IMR-90 (cell line): ENCODE measurements at regions not wholly inside any gene's neighbourhood (a gene's known extent, or its start where the extent isn't known, plus 50 kb on each side); places are given as distances from the start of the nearest gene placed in this dataset.

Experiments
- ATAC-seq: fragments of 200-7000 bp; cut with Tn5 transposase; 2 replicates; pipeline ENCODE4 v1.9.1; 2020; ENCODE audit warnings: low read depth, mild to moderate bottlenecking, moderate library complexity
- BruUV-seq: library from RNA; stranded (reverse); fragments of 400-500 nt; replicated peaks from 2 replicates; lab custom pipeline; 2021; lab: Mats Ljungman, UMichigan
- CTCF ChIA-PET: fragments of 300-600 bp; formaldehyde crosslinking; extraction: SDS; loops from one replicate; lab custom pipeline; 2021; ENCODE audit warnings: antibody characterized with exemption; lab: Yijun Ruan, JAX
- POLR2A ChIA-PET: fragments of 300-600 bp; sonication (Branson Sonifier 250); formaldehyde crosslinking; loops from one replicate; lab custom pipeline; 2022; ENCODE audit warnings: antibody characterized with exemption; ENCODE audit not compliant: unreplicated experiment; lab: Charles Lee
- DNase-seq: peaks from one replicate; pipeline ENCODE4 v3.0.0; 2013
- H2AFZ ChIP-seq: replicated peaks from 2 replicates; pipeline ENCODE3; 2013; ENCODE audit warnings: low read length, mild to moderate bottlenecking; ENCODE audit not compliant: poor library complexity
- H2AK5ac ChIP-seq: 2 replicates; pipeline ENCODE4 v1.6.1; 2013; ENCODE audit warnings: low read depth, low read length, inconsistent platforms
- H2AK9ac ChIP-seq: replicated peaks from 2 replicates; pipeline ENCODE3; 2013; ENCODE audit warnings: mild to moderate bottlenecking, low read depth, low read length, moderate library complexity; ENCODE audit not compliant: poor library complexity
- H2BK120ac ChIP-seq: 2 replicates; pipeline ENCODE4 v1.6.1; 2013; ENCODE audit warnings: low read depth, low read length, inconsistent platforms
- H2BK15ac ChIP-seq: 3 replicates; pipeline ENCODE4 v1.6.1; 2013; ENCODE audit warnings: low read depth, low read length, inconsistent platforms
- H2BK20ac ChIP-seq: 2 replicates; pipeline ENCODE4 v1.6.1; 2013; ENCODE audit warnings: low read depth, mild to moderate bottlenecking, inconsistent platforms, low read length, moderate library complexity
- H2BK5ac ChIP-seq: 2 replicates; pipeline ENCODE4 v1.6.1; 2013; ENCODE audit warnings: mild to moderate bottlenecking, low read depth, low read length, inconsistent platforms; ENCODE audit not compliant: poor library complexity, severe bottlenecking
- H3K14ac ChIP-seq: replicated peaks from 2 replicates; pipeline ENCODE4 v1.6.1; 2013; ENCODE audit warnings: low read depth, low read length, inconsistent platforms
- H3K18ac ChIP-seq: 2 replicates; pipeline ENCODE4 v1.6.1; 2013; ENCODE audit warnings: low read depth, low read length, control low read depth
- H3K23ac ChIP-seq: 2 replicates; pipeline ENCODE4 v1.6.1; 2013; ENCODE audit warnings: low read depth, low read length, inconsistent platforms
- H3K27ac ChIP-seq: 2 replicates; pipeline ENCODE4 v1.5.1; 2013; ENCODE audit warnings: mild to moderate bottlenecking, control low read depth, low read length; ENCODE audit not compliant: insufficient read depth
- H3K27me3 ChIP-seq: 2 replicates; pipeline ENCODE4 v1.6.1; 2013; ENCODE audit warnings: low read length; ENCODE audit not compliant: control insufficient read depth, insufficient read depth
- H3K36me3 ChIP-seq: 2 replicates; pipeline ENCODE4 v1.6.1; 2013; ENCODE audit warnings: low read length, mixed read lengths; ENCODE audit not compliant: control insufficient read depth, insufficient read depth
- H3K4ac ChIP-seq: 2 replicates; pipeline ENCODE4 v1.6.1; 2013; ENCODE audit warnings: low read depth, low read length, inconsistent platforms
- H3K4me1 ChIP-seq: 2 replicates; pipeline ENCODE4 v1.6.1; 2013; ENCODE audit warnings: low read length, mixed read lengths; ENCODE audit not compliant: control insufficient read depth, insufficient read depth
- H3K4me2 ChIP-seq: 2 replicates; pipeline ENCODE4 v1.6.1; 2013; ENCODE audit warnings: low read depth, mild to moderate bottlenecking, control low read depth, low read length, moderate library complexity
- H3K4me3 ChIP-seq: 2 replicates; pipeline ENCODE4 v1.5.1; 2013; ENCODE audit warnings: low read depth, mild to moderate bottlenecking, control low read depth, low read length, moderate library complexity; ENCODE audit not compliant: insufficient read depth
- H3K56ac ChIP-seq: 2 replicates; pipeline ENCODE4 v1.6.1; 2013; ENCODE audit warnings: low read length, inconsistent platforms; ENCODE audit not compliant: insufficient read depth; ENCODE audit errors: extremely low read depth
- H3K79me1 ChIP-seq, 2 experiments: 2 replicates each; pipeline ENCODE4 v1.6.1; 2013; ENCODE audit warnings: low read length in 2 of 2, inconsistent platforms in 1 of 2, low read depth in 1 of 2
- H3K9ac ChIP-seq: 2 replicates; pipeline ENCODE4 v1.6.1; 2013; ENCODE audit warnings: low read depth, low read length, control low read depth
- H3K9me1 ChIP-seq: 2 replicates; pipeline ENCODE4 v1.6.1; 2013; ENCODE audit warnings: low read length, inconsistent platforms; ENCODE audit not compliant: insufficient read depth
- H3K9me3 ChIP-seq: 2 replicates; pipeline ENCODE4 v1.6.1; 2013; ENCODE audit warnings: low read length; ENCODE audit not compliant: control insufficient read depth, insufficient read depth
- H4K20me1 ChIP-seq: 2 replicates; pipeline ENCODE4 v1.6.1; 2013; ENCODE audit warnings: low read length, inconsistent platforms; ENCODE audit not compliant: insufficient read depth
- H4K5ac ChIP-seq: 2 replicates; pipeline ENCODE4 v1.6.1; 2013; ENCODE audit warnings: mild to moderate bottlenecking, low read depth, low read length, control low read depth
- H4K8ac ChIP-seq, 2 experiments: 2 replicates each; pipeline ENCODE4 v1.6.1; 2013; ENCODE audit warnings: low read depth in 2 of 2, low read length in 2 of 2, control low read depth in 1 of 2, inconsistent platforms in 1 of 2
- H4K91ac ChIP-seq: 2 replicates; pipeline ENCODE4 v1.6.1; 2013; ENCODE audit warnings: low read depth, low read length, inconsistent platforms; ENCODE audit not compliant: insufficient read depth
- CEBPB ChIP-seq: IDR thresholded peaks from 2 replicates; pipeline ENCODE4 v1.6.1; 2012; ENCODE audit warnings: low read depth, low read length, improper control_type of control experiment
- FOS ChIP-seq: fragments of 150-350 bp; IDR thresholded peaks from 2 replicates; pipeline ENCODE4 v1.6.1; 2016; ENCODE audit warnings: low read depth, low read length
- MXI1 ChIP-seq: IDR thresholded peaks from 2 replicates; pipeline ENCODE4 v1.6.1; 2012; ENCODE audit warnings: low read depth, mild to moderate bottlenecking, low read length, moderate library complexity, borderline replicate concordance
- RCOR1 ChIP-seq: IDR thresholded peaks from 2 replicates; pipeline ENCODE4 v1.6.1; 2012; ENCODE audit warnings: mild to moderate bottlenecking, low read length, improper control_type of control experiment; ENCODE audit not compliant: insufficient replicate concordance
- RFX5 ChIP-seq: IDR thresholded peaks from 2 replicates; pipeline ENCODE4 v1.8.0; 2012; ENCODE audit warnings: low read depth, mild to moderate bottlenecking, low read length, moderate library complexity
- WGBS, 2 experiments: methylation state at CpG; one replicate each; pipeline versions ENCODE4 v1.1.5 to v1.1.7; 2013; ENCODE audit warnings: missing lambda C conversion rate in 2 of 2; ENCODE audit not compliant: insufficient read length in 1 of 2; ENCODE audit errors: extremely low coverage in 2 of 2; 5-methylcytosine and 5-hydroxymethylcytosine counted together
- dilution Hi-C: fragments of 300-500 bp; cut with HindIII; formaldehyde crosslinking; loops from one replicate; pipeline ENCODE4 v1.14.3; 2018; ENCODE audit warnings: low sequenced_read_pairs; ENCODE audit not compliant: unreplicated experiment
- in situ Hi-C: fragments of 300-500 bp; cut with MboI; formaldehyde crosslinking; loops from 3 replicates; pipeline ENCODE4 v1.14.3; 2019; ENCODE audit warnings: low sequenced_read_pairs, inconsistent platforms, mixed read lengths
- intact Hi-C: fragments of 100-400 bp; cut with micrococcal nuclease; formaldehyde crosslinking; loops from 2 replicates; pipeline ENCODE4 v1.10.0; 2022
- TF ChIP-seq, protein P1 (sequence below): fragments of 150-350 bp; IDR thresholded peaks from 2 replicates; pipeline ENCODE4 v1.6.1; 2017; ENCODE audit warnings: mild to moderate bottlenecking, antibody characterized with exemption, low read length, low read depth

GRCh38 chr2:167508709-167509108, 620.4 kb downstream of the XIRP2 start:
- H2BK5ac ChIP-seq, result no peak overlapping the region
- no peak overlapping the region for H4K91ac ChIP-seq
- no CpG with 5 or more reads among the region's 1 CpG for WGBS, 2 experiments
- H3K4me3 ChIP-seq, result no peak overlapping the region
- dilution Hi-C loops (no loop called here), in situ Hi-C loops (no loop called here), intact Hi-C loops (no loop called here)
- no peaks in the 10 kb centered on the region; the same call in 1 of the 2 replicates for H3K9me1 ChIP-seq
- H3K4me2 ChIP-seq, result no peak overlapping the region
- H3K14ac ChIP-seq, result no peak overlapping the region
- no peak overlapping the region for H3K4ac ChIP-seq
- H3K9me3 ChIP-seq, result no peaks in the 10 kb centered on the region
- no peak overlapping the region for H3K23ac ChIP-seq
- no peaks in the 10 kb centered on the region for H3K36me3 ChIP-seq
- no peaks in the 10 kb centered on the region for H3K27me3 ChIP-seq
- CTCF ChIA-PET, result interaction anchor here (0.7 kb wide), 1 partner anchor 1414 kb away, joined by 6 read pairs; no protein-coding TSS in a partner anchor
- no peak overlapping the region for H4K8ac ChIP-seq
- ATAC-seq (no peak), DNase-seq (no peak)
- no peak overlapping the region for H2AK9ac ChIP-seq
- no peak overlapping the region for H2BK20ac ChIP-seq
- no TSS peak for BruUV-seq
- H3K18ac ChIP-seq, result no peak overlapping the region
- H3K56ac ChIP-seq, result no peak overlapping the region
- no peak overlapping the region for H4K5ac ChIP-seq
- H2AFZ ChIP-seq, result no peak overlapping the region
- no peaks in the 10 kb centered on the region for H4K20me1 ChIP-seq
- H3K27ac ChIP-seq, result no peak overlapping the region
- POLR2A ChIA-PET, result no interaction called here
- TF ChIP-seq RFX5, result no peak
- TF ChIP-seq FOS, result no peak
- TF ChIP-seq RCOR1, result no peak
- TF ChIP-seq MXI1, result no peak
- TF ChIP-seq, protein P1, sequence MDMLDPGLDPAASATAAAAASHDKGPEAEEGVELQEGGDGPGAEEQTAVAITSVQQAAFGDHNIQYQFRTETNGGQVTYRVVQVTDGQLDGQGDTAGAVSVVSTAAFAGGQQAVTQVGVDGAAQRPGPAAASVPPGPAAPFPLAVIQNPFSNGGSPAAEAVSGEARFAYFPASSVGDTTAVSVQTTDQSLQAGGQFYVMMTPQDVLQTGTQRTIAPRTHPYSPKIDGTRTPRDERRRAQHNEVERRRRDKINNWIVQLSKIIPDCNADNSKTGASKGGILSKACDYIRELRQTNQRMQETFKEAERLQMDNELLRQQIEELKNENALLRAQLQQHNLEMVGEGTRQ, result no peak
- no peak for TF ChIP-seq CEBPB
- H2BK120ac ChIP-seq, result no peak overlapping the region
- no peaks in the 10 kb centered on the region for H3K4me1 ChIP-seq
- no peak overlapping the region for H3K9ac ChIP-seq
- no peak overlapping the region for H2AK5ac ChIP-seq
- no peak overlapping the region for H2BK15ac ChIP-seq
- H3K79me1 ChIP-seq, result no peaks in the 10 kb centered on the region
